GM12878 (cell line): ENCODE measurements at regions not wholly inside any gene's neighbourhood (a gene's known extent, or its start where the extent isn't known, plus 50 kb on each side); places are given as distances from the start of the nearest gene placed in this dataset.

Source experiments
- ATAC-seq: fragments of 200-7000 bp; cut with Tn5 transposase; 3 replicates; pipeline ENCODE4 v1.9.1; 2020; ENCODE audit warnings: mild to moderate bottlenecking, moderate library complexity
- BruUV-seq: library from RNA; stranded (reverse); fragments of 400-500 nt; replicated peaks from 2 replicates; lab custom pipeline; 2021; lab: Mats Ljungman, UMichigan
- CTCF ChIA-PET: fragments of 300-600 bp; sonication (Branson Sonifier 250); formaldehyde crosslinking; extraction: SDS; loops from one replicate; lab custom pipeline; 2021; ENCODE audit warnings: inconsistent platforms; lab: Yijun Ruan, JAX
- POLR2A ChIA-PET: fragments of 350-600 bp; formaldehyde crosslinking; extraction: SDS; loops from one replicate; lab custom pipeline; 2021; ENCODE audit warnings: inconsistent platforms; lab: Charles Lee
- RAD21 ChIA-PET: fragments of 300-600 bp; sonication (Branson Sonifier 250); formaldehyde crosslinking; loops from one replicate; lab custom pipeline; 2023; ENCODE audit warnings: antibody characterized with exemption; ENCODE audit not compliant: unreplicated experiment; lab: Charles Lee
- SMC1A ChIA-PET: fragments of 300-600 bp; sonication (Branson Sonifier 250); formaldehyde crosslinking; loops from one replicate; lab custom pipeline; 2023; ENCODE audit not compliant: unreplicated experiment, uncharacterized antibody; lab: Charles Lee
- DNase-seq: peaks from one replicate; pipeline ENCODE4 v3.0.0-alpha.2; 2011; ENCODE audit warnings: low read depth, low spot score
- FAIRE-seq: peaks from 3 replicates; lab custom pipeline; 2011; peaks lifted over from hg19 to GRCh38; lab: Jason Lieb, UNC
- H2AFZ ChIP-seq: 2 replicates; pipeline ENCODE4 v1.6.0; 2011; ENCODE audit warnings: low read depth, low read length, control low read depth; ENCODE audit not compliant: control insufficient read depth
- H3K27ac ChIP-seq: 2 replicates; pipeline ENCODE4 v1.5.1; 2011; ENCODE audit warnings: control low read depth; ENCODE audit not compliant: control insufficient read depth, insufficient read depth
- H3K27me3 ChIP-seq, 2 experiments: replicated peaks in 1 of 2; 2 replicates each; pipeline versions ENCODE4 v1.6.0 to v1.6.1; 2011; ENCODE audit warnings: low read length in 1 of 2; ENCODE audit not compliant: control insufficient read depth in 2 of 2, insufficient read depth in 2 of 2
- H3K36me3 ChIP-seq, 2 experiments: 2 replicates each; pipeline ENCODE4 v1.5.1; 2011; ENCODE audit warnings: low read length in 1 of 2; ENCODE audit not compliant: control insufficient read depth in 2 of 2, insufficient read depth in 2 of 2
- H3K4me1 ChIP-seq: 2 replicates; pipeline ENCODE4 v1.6.1; 2011; ENCODE audit warnings: mild to moderate bottlenecking, low read length, moderate library complexity, mixed read lengths; ENCODE audit not compliant: control insufficient read depth, insufficient read depth
- H3K4me2 ChIP-seq: 2 replicates; pipeline ENCODE4 v1.6.0; 2011; ENCODE audit warnings: control low read depth; ENCODE audit not compliant: control insufficient read depth, insufficient read depth
- H3K4me3 ChIP-seq: fragments of 200-600 bp; sonication (generic); 2 replicates; pipeline ENCODE4 v1.5.1; 2016
- H3K79me2 ChIP-seq: 2 replicates; pipeline ENCODE4 v1.6.0; 2011; ENCODE audit warnings: low read length; ENCODE audit not compliant: control insufficient read depth, insufficient read depth
- H3K9ac ChIP-seq: 2 replicates; pipeline ENCODE4 v1.8.0; 2011; ENCODE audit warnings: low read length, control low read depth, mixed read lengths; ENCODE audit not compliant: control insufficient read depth, insufficient read depth
- H3K9me3 ChIP-seq: replicated peaks from 3 replicates; pipeline ENCODE4 v1.5.1; 2011; ENCODE audit warnings: mild to moderate bottlenecking, low read length; ENCODE audit not compliant: control insufficient read depth, insufficient read depth
- H4K20me1 ChIP-seq: 2 replicates; pipeline ENCODE4 v1.6.0; 2011; ENCODE audit not compliant: control insufficient read depth, insufficient read depth
- BRCA1 ChIP-seq: IDR thresholded peaks from 2 replicates; pipeline ENCODE4 v1.6.1; 2011; ENCODE audit warnings: low read depth, low read length, improper control_type of control experiment
- EGR1 ChIP-seq, 2 experiments: IDR thresholded peaks; 1 replicate in 1 of 2; 2 replicates in 1 of 2; pipeline ENCODE4 v1.6.1; 2011 to 2012; ENCODE audit warnings: low read depth in 2 of 2, low read length in 2 of 2, borderline replicate concordance in 1 of 2, mild to moderate bottlenecking in 1 of 2, moderate library complexity in 1 of 2
- HDAC6 ChIP-seq: fragments of 200-600 bp; sonication (generic); IDR thresholded peaks from one replicate; pipeline ENCODE4 v1.8.0; 2017; ENCODE audit warnings: antibody characterized with exemption; ENCODE audit not compliant: unreplicated experiment
- IRF5 ChIP-seq: fragments of 450-650 bp; IDR thresholded peaks from 2 replicates; pipeline ENCODE4 v1.6.1; 2017; ENCODE audit warnings: borderline replicate concordance
- MTA3 ChIP-seq: IDR thresholded peaks from 2 replicates; pipeline ENCODE4 v1.6.1; 2012; ENCODE audit warnings: low read length, inconsistent platforms, borderline replicate concordance
- POLR2AphosphoS2 ChIP-seq: IDR thresholded peaks from 2 replicates; pipeline ENCODE4 v1.6.1; 2011; ENCODE audit warnings: low read depth, mild to moderate bottlenecking, low read length, improper control_type of control experiment, moderate library complexity
- SMAD1 ChIP-seq: fragments of 450-650 bp; IDR thresholded peaks from 2 replicates; pipeline ENCODE4 v1.6.1; 2018; ENCODE audit warnings: mild to moderate bottlenecking, low read depth; ENCODE audit not compliant: partially characterized antibody
- SPI1 ChIP-seq: IDR thresholded peaks from 2 replicates; pipeline ENCODE4 v1.6.1; 2011; ENCODE audit warnings: low read depth, mild to moderate bottlenecking, low read length, moderate library complexity, borderline replicate concordance; ENCODE audit not compliant: insufficient read depth
- SREBF1 ChIP-seq: IDR thresholded peaks from 2 replicates; pipeline ENCODE4 v1.6.1; 2012; ENCODE audit warnings: mild to moderate bottlenecking, low read length
- TBL1XR1 ChIP-seq: IDR thresholded peaks from 2 replicates; pipeline ENCODE4 v1.6.1; 2012; ENCODE audit warnings: low read depth, low read length, improper control_type of control experiment
- YBX1 ChIP-seq: fragments of 450-650 bp; IDR thresholded peaks from 2 replicates; pipeline ENCODE4 v1.6.1; 2016; ENCODE audit warnings: antibody characterized with exemption
- WGBS: methylation state at CpG from one replicate; pipeline ENCODE4 v1.1.6; 2016; ENCODE audit warnings: low lambda C conversion rate; ENCODE audit not compliant: insufficient replicate concordance, insufficient coverage; ENCODE audit errors: missing lambda C conversion rate; 5-methylcytosine and 5-hydroxymethylcytosine counted together
- in situ Hi-C: fragments of 300-500 bp; cut with MboI; formaldehyde crosslinking; loops from 9 replicates; pipeline ENCODE4 v1.14.3; 2018; ENCODE audit warnings: mixed read lengths
- intact Hi-C: fragments of 100-400 bp; cut with micrococcal nuclease; formaldehyde crosslinking; loops from one replicate; pipeline ENCODE4 v1.14.2; 2022; ENCODE audit not compliant: unreplicated experiment
- TF ChIP-seq, protein P1 (sequence below): IDR thresholded peaks from 2 replicates; pipeline ENCODE4 v1.6.1; 2012; ENCODE audit warnings: low read depth, low read length, improper control_type of control experiment

DNA sequence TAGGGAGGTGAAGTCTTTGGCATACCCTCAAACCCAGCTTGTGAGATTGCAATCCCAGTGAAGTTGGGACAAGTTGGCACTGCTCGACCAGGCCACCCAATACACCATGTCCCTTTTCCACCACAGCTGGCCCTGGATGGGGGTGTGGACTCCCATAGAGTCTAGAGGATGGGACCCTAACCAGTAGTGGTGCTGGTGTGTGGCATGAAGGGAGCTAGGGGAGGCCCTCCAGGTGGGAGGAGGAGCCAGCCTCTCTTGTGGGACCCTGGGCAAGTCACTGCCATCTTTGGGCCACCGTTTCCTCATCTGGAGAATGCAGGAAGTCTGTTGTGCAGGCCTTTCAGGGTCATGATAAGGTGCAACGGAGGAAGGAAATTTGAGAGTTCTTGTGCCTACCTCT lies 1854.9 kb downstream of the TP53TG3F start:
- H3K4me1 ChIP-seq = no peaks in the 10 kb centered on the region
- in situ Hi-C loops = no loop called here
- no peak for ATAC-seq
- TF ChIP-seq YBX1 = no peak
- TF ChIP-seq, protein P1, sequence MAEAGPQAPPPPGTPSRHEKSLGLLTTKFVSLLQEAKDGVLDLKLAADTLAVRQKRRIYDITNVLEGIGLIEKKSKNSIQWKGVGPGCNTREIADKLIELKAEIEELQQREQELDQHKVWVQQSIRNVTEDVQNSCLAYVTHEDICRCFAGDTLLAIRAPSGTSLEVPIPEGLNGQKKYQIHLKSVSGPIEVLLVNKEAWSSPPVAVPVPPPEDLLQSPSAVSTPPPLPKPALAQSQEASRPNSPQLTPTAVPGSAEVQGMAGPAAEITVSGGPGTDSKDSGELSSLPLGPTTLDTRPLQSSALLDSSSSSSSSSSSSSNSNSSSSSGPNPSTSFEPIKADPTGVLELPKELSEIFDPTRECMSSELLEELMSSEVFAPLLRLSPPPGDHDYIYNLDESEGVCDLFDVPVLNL = no peak
- no peak for TF ChIP-seq TBL1XR1
- TF ChIP-seq, all 136 proteins: peak for 0
- Histone ChIP-seq H3K4me2 (no peak overlapping the region), H3K79me2 (no peaks in the 10 kb centered on the region), H4K20me1 (no peaks in the 10 kb centered on the region), H3K9ac (no peak overlapping the region), H3K27me3 (no peaks in the 10 kb centered on the region), H3K27ac (no peak overlapping the region), H2AFZ (no peak overlapping the region), H3K4me3 (no peak overlapping the region), H3K36me3 (no peaks in the 10 kb centered on the region), H3K9me3 (no peaks in the 10 kb centered on the region; the same call in 2 of the 3 replicates)
- ChIA-PET CTCF (no interaction called here), RAD21 (no interaction called here), POLR2A (no interaction called here), SMC1A (no interaction called here)
- no TSS peak for BruUV-seq
- DNase-seq = no peak
- 3% methylated on average over 3 of the region's 3 CpGs for WGBS
- intact Hi-C loops = no loop called here
- no peak for FAIRE-seq

DNA sequence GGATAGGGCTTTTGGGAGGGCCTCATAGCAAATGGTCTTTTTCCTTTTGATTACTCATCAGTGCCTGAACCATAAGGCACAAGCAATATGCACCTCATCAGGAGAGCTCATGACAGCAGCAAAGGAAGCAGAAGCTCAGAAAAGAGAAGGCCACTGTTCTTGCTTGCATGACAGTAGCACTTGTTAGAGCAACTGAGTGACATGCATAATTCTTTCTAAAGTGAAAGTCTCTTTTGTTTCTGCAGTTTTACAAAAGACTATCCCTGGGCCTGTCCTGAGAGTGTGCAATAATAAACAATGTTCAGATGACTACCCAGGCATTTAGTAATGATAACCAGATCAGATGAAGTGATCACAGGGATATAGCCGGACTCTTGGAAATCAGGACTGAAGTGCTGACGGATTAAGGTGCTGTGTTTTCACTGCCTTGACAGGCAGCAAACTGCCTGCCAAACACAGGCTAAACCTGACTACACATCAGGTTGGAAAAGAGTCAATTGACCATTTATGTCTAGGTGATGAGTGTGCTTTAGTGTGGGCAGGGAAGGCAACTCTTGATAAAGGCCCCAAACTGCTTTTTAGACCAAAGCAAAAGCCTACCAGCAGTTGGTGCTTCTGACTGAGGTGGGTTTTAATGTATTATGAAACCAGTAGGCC lies 1860.3 kb downstream of the TP53TG3F start:
- no peak for DNase-seq
- POLR2A ChIA-PET = no interaction called here
- in situ Hi-C loops (no loop called here), intact Hi-C loops (no loop called here)
- ATAC-seq = no peak
- H4K20me1 ChIP-seq = no peaks in the 10 kb centered on the region
- H3K79me2 ChIP-seq = no peaks in the 10 kb centered on the region
- no peak overlapping the region for H3K27ac ChIP-seq
- 15% methylated on average over 2 of the region's 2 CpGs for WGBS
- CTCF ChIA-PET = no interaction called here
- no peaks in the 10 kb centered on the region; the same call in 2 of the 3 replicates for H3K9me3 ChIP-seq
- H3K4me1 ChIP-seq = no peaks in the 10 kb centered on the region
- H3K4me2 ChIP-seq = no peak overlapping the region
- SMC1A ChIA-PET = no interaction called here
- RAD21 ChIA-PET = no interaction called here
- no peak overlapping the region for H3K9ac ChIP-seq
- H3K27me3 ChIP-seq = no peaks in the 10 kb centered on the region
- no peak overlapping the region for H3K4me3 ChIP-seq
- TF ChIP-seq MTA3 (no peak), IRF5 (no peak), SPI1 (no peak), SMAD1 (no peak), SREBF1 (no peak), HDAC6 (no peak), POLR2AphosphoS2 (no peak), EGR1 (IDR thresholded peaks at IDR 0.05; ENCODE audit: borderline replicate concordance in 1 of 2, low read depth in 2 of 2, low read length in 2 of 2) (no peak), BRCA1 (no peak)
- H2AFZ ChIP-seq = no peak overlapping the region
- no TSS peak for BruUV-seq
- no peaks in the 10 kb centered on the region for H3K36me3 ChIP-seq
- no peak for FAIRE-seq
